HG03135 (cell line): ENCODE measurements at regions not wholly inside any gene's neighbourhood (a gene's known extent, or its start where the extent isn't known, plus 50 kb on each side); places are given as distances from the start of the nearest gene placed in this dataset.

ENCODE experiments used
- ATAC-seq: cut with Tn5 transposase; IDR thresholded peaks from one replicate; pipeline ENCODE4 v1.9.1; 2021; ENCODE audit warnings: mild to moderate bottlenecking, moderate library complexity; ENCODE audit not compliant: unreplicated experiment

GRCh38 chr4:66095065-66095464 lies 424.8 kb upstream of the EPHA5 start:
- no peak for ATAC-seq

- no peak for ATAC-seq
These were observed 423.8 kb upstream of the EPHA5 start for GRCh38 chr4:66094070-66094469.

- ATAC-seq, result no peak
These were observed 421.5 kb upstream of the EPHA5 start for GRCh38 chr4:66091786-66092185.

GRCh38 chr4:66073961-66074360 lies 403.7 kb upstream of the EPHA5 start:
- no peak for ATAC-seq

- ATAC-seq, result no peak
These were observed 401.6 kb upstream of the EPHA5 start for GRCh38 chr4:66071911-66072310.

GRCh38 chr4:66062921-66063320 lies 392.6 kb upstream of the EPHA5 start:
- ATAC-seq, result no peak

- ATAC-seq, result no peak
These were observed 391.8 kb upstream of the EPHA5 start for GRCh38 chr4:66062044-66062443.

- no peak for ATAC-seq
These were observed 389.3 kb upstream of the EPHA5 start for GRCh38 chr4:66059556-66059955.

GRCh38 chr4:66059136-66059535 lies 388.8 kb upstream of the EPHA5 start:
- ATAC-seq, result no peak

GRCh38 chr4:66055999-66056398 lies 385.7 kb upstream of the EPHA5 start:
- no peak for ATAC-seq

GRCh38 chr4:66052426-66052825 lies 382.1 kb upstream of the EPHA5 start:
- ATAC-seq, result no peak

GRCh38 chr4:66048861-66049260 lies 378.6 kb upstream of the EPHA5 start:
- ATAC-seq, result no peak

- no peak for ATAC-seq
These were observed 375.6 kb upstream of the EPHA5 start for GRCh38 chr4:66045913-66046312.

GRCh38 chr4:66035701-66036100 lies 365.4 kb upstream of the EPHA5 start:
- ATAC-seq, result no peak

- no peak for ATAC-seq
These were observed 364.4 kb upstream of the EPHA5 start for GRCh38 chr4:66034671-66035070.

GRCh38 chr4:66034262-66034661 lies 364.0 kb upstream of the EPHA5 start:
- no peak for ATAC-seq

GRCh38 chr4:66032571-66032970 lies 362.3 kb upstream of the EPHA5 start:
- ATAC-seq, result no peak

GRCh38 chr4:66028668-66029067 lies 358.4 kb upstream of the EPHA5 start:
- no peak for ATAC-seq

GRCh38 chr4:66023061-66023460 lies 352.8 kb upstream of the EPHA5 start:
- no peak for ATAC-seq

GRCh38 chr4:66017671-66018070 lies 347.4 kb upstream of the EPHA5 start:
- ATAC-seq, result no peak

- ATAC-seq, result no peak
These were observed 346.0 kb upstream of the EPHA5 start for GRCh38 chr4:66016240-66016639.

GRCh38 chr4:66014146-66014765 lies 344.0 kb upstream of the EPHA5 start:
- no peak for ATAC-seq

- no peak for ATAC-seq
These were observed 330.3 kb upstream of the EPHA5 start for GRCh38 chr4:66000510-66001117.
